Esophagus muscularis mucosa (tissue), 4 donors: ENCODE measurements at regions not wholly inside any gene's neighbourhood (a gene's known extent, or its start where the extent isn't known, plus 50 kb on each side); places are given as distances from the start of the nearest gene placed in this dataset.

Experiments used
- DNase-seq: peaks from one replicate; pipeline ENCODE4 v3.0.0-alpha.2; 2017; ENCODE audit errors: extremely low spot score
- H3K27ac ChIP-seq, 4 donors: fragments of 200-600 bp; sonication (generic); replicated peaks in 1 of 4; 1 replicate in 3 of 4; 2 replicates in 1 of 4; pipeline ENCODE4 v1.5.1; 2016 to 2019; ENCODE audit warnings: mild to moderate bottlenecking in 1 of 4
- H3K27me3 ChIP-seq, 4 donors: fragments of 200-600 bp; sonication (generic); one replicate each; pipeline versions ENCODE4 v1.5.1 to v1.6.0; 2016 to 2019
- H3K36me3 ChIP-seq, 4 donors: fragments of 200-600 bp; sonication (generic); one replicate each; pipeline ENCODE4 v1.5.1; 2016 to 2019
- H3K4me1 ChIP-seq, 4 donors: fragments of 200-600 bp; sonication (generic); one replicate each; pipeline ENCODE4 v1.5.1; 2016 to 2019
- H3K4me3 ChIP-seq, 4 donors: fragments of 200-600 bp; sonication (generic); 1 replicate in 2 of 4; 2 replicates in 2 of 4; pipeline ENCODE4 v1.5.1; 2016 to 2019; ENCODE audit warnings: mild to moderate bottlenecking in 4 of 4, moderate library complexity in 1 of 4
- H3K9me3 ChIP-seq, 4 donors: fragments of 200-600 bp; sonication (generic); 1 replicate in 3 of 4; 2 replicates in 1 of 4; pipeline ENCODE4 v1.5.1; 2016 to 2019
- EP300 ChIP-seq: sonication (generic); formaldehyde crosslinking; IDR thresholded peaks from one replicate; pipeline ENCODE4 v1.6.1; 2017; ENCODE audit warnings: antibody characterized with exemption
- POLR2A ChIP-seq: fragments of 450-650 bp; IDR thresholded peaks from one replicate; pipeline ENCODE4 v1.6.1; 2017; ENCODE audit warnings: antibody characterized with exemption, moderate library complexity, mild to moderate bottlenecking, low read depth
- POLR2AphosphoS5 ChIP-seq, 2 donors: sonication (generic); formaldehyde crosslinking; IDR thresholded peaks; one replicate each; pipeline ENCODE4 v1.6.1; 2017; ENCODE audit warnings: antibody characterized with exemption in 2 of 2
- WGBS: methylation state at CpG from one replicate; pipeline ENCODE4 v1.1.5; 2018; 5-methylcytosine and 5-hydroxymethylcytosine counted together
- intact Hi-C: fragments of 100-400 bp; cut with DNase I; formaldehyde crosslinking; loops from one replicate; pipeline ENCODE4 v1.15.1; 2023
- TF ChIP-seq, protein P1 (sequence below), 3 experiments: fragments of 200-600 bp in 2 of 3; fragments of 450-650 bp in 1 of 3; sonication (generic) in 2 of 3; IDR thresholded peaks; one replicate each; pipeline ENCODE4 v1.5.1; 2017 to 2019; ENCODE audit warnings: antibody characterized with exemption in 3 of 3, mild to moderate bottlenecking in 2 of 3, moderate library complexity in 1 of 3

DNA sequence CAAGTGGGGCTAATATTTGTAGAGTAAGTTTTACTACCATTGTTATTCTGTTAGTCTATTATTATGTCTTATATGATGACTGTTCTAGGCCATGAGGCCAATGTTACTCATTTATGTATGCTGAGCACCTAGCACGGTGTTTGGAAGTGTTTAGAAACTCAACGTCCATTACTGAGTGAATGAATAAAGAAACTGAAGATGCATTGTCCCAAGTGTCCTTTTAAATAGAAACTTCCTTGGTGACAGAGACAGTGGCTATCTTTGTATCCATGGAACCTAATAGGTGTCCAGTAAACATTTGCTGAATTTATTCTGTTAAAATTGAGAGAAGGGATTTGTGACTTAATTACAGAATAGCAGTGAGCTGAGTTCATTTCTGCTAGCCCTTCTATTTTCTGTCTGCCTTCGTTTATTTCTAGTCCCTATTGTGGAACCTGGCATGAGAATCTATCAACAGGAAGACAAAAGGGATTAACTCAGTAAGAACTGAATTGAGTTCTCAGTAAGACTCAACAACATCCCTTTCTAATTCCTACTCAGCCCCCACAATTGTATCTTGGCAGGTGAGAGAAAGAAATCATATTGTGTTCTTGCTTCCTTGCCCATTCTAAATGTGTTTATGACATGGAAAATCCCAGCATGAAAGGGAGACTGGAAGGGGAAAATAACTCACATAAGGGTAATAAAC lies 246.6 kb upstream of the LRRC3B start:
- TF ChIP-seq EP300 = no peak
- TF ChIP-seq, protein P1, sequence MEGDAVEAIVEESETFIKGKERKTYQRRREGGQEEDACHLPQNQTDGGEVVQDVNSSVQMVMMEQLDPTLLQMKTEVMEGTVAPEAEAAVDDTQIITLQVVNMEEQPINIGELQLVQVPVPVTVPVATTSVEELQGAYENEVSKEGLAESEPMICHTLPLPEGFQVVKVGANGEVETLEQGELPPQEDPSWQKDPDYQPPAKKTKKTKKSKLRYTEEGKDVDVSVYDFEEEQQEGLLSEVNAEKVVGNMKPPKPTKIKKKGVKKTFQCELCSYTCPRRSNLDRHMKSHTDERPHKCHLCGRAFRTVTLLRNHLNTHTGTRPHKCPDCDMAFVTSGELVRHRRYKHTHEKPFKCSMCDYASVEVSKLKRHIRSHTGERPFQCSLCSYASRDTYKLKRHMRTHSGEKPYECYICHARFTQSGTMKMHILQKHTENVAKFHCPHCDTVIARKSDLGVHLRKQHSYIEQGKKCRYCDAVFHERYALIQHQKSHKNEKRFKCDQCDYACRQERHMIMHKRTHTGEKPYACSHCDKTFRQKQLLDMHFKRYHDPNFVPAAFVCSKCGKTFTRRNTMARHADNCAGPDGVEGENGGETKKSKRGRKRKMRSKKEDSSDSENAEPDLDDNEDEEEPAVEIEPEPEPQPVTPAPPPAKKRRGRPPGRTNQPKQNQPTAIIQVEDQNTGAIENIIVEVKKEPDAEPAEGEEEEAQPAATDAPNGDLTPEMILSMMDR (IDR thresholded peaks at IDR 0.05) = no peak
- no peak for TF ChIP-seq POLR2AphosphoS5 (IDR thresholded peaks at IDR 0.05)
- TF ChIP-seq POLR2A = no peak
- no peak for DNase-seq
- H3K4me3 ChIP-seq = no peak overlapping the region
- no peak overlapping the region for H3K27ac ChIP-seq
- H3K9me3 ChIP-seq = no peaks in the 10 kb centered on the region
- no peaks in the 10 kb centered on the region for H3K27me3 ChIP-seq
- no peaks in the 10 kb centered on the region for H3K36me3 ChIP-seq
- 26% methylated on average over 3 of the region's 3 CpGs for WGBS
- H3K4me1 ChIP-seq = peaks cover 0 to 8% (median 0%) of the 10 kb centered on the region in 4 donors
- intact Hi-C loops = no loop called here

- intact Hi-C loops = no loop called here
These were observed 241.2 kb upstream of the LRRC3B start for GRCh38 chr3:26381411-26381810.

DNA sequence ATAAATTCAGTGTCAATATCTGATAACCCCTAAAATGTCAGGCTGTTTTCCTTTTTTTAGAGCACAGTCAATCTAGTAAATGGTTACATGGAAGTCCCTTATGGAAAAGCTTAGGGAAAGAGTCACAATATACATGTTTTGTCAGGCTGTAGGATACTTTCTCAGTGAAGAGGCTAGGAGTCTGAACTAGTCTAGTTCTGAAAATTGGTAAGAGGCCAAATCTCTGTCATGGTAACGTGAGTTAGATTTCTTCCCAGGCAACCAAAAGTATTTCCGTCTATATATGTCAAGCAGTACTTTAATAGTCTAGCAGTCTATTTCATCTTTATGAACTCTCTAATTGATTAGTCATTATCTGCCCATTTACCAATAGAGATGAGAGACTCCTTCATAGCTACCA lies 215.9 kb upstream of the LRRC3B start:
- no peak for DNase-seq
- intact Hi-C loops = no loop called here
- no peak overlapping the region for H3K27ac ChIP-seq
- TF ChIP-seq POLR2A (no peak), EP300 (no peak), POLR2AphosphoS5 (IDR thresholded peaks at IDR 0.05) (no peak)
- TF ChIP-seq, protein P1 (IDR thresholded peaks at IDR 0.05) = no peak
- H3K9me3 ChIP-seq = no peaks in the 10 kb centered on the region
- H3K4me3 ChIP-seq = no peak overlapping the region
- no peaks in the 10 kb centered on the region for H3K27me3 ChIP-seq
- no peaks in the 10 kb centered on the region for H3K4me1 ChIP-seq
- WGBS = 71% methylated on average over 2 of the region's 2 CpGs
- H3K36me3 ChIP-seq = no peaks in the 10 kb centered on the region

More at GRCh38 chr3:26381411-26381810, 241.2 kb upstream of the LRRC3B start:
- H3K4me1 ChIP-seq = peaks cover 0 to 3% (median under 1%) of the 10 kb centered on the region in 4 donors
- H3K4me3 ChIP-seq = no peak overlapping the region
- no peak for DNase-seq
- H3K27ac ChIP-seq = no peak overlapping the region
- H3K9me3 ChIP-seq = no peaks in the 10 kb centered on the region
- H3K36me3 ChIP-seq = no peaks in the 10 kb centered on the region
- no peak for TF ChIP-seq POLR2A
- TF ChIP-seq, protein P1 (IDR thresholded peaks at IDR 0.05) = no peak
- no peaks in the 10 kb centered on the region for H3K27me3 ChIP-seq
- WGBS = 33% methylated on average over 1 of the region's 1 CpG

- Histone ChIP-seq H3K36me3 (no peaks in the 10 kb centered on the region), H3K9me3 (peaks cover 0 to 7% (median 1%) of the 10 kb centered on the region in 4 donors), H3K27ac (no peak overlapping the region), H3K27me3 (no peaks in the 10 kb centered on the region), H3K4me3 (no peak overlapping the region), H3K4me1 (no peaks in the 10 kb centered on the region)
- no peak for DNase-seq
- no peak for TF ChIP-seq POLR2AphosphoS5 (IDR thresholded peaks at IDR 0.05)
- no peak for TF ChIP-seq POLR2A
- no peak for TF ChIP-seq EP300
- TF ChIP-seq, protein P1 (IDR thresholded peaks at IDR 0.05) = no peak
- intact Hi-C loops = no loop called here
These were observed 204.0 kb upstream of the LRRC3B start for GRCh38 chr3:26418553-26418952.

- Histone ChIP-seq H3K4me1 (peaks cover 0 to 15% (median 8%) of the 10 kb centered on the region in 4 donors), H3K9me3 (peaks cover 0 to 7% (median 0%) of the 10 kb centered on the region in 4 donors), H3K36me3 (no peaks in the 10 kb centered on the region), H3K27ac (no peak overlapping the region), H3K27me3 (no peaks in the 10 kb centered on the region), H3K4me3 (no peak overlapping the region)
- TF ChIP-seq, protein P1 (IDR thresholded peaks at IDR 0.05) = no peak
- TF ChIP-seq EP300 (no peak), POLR2AphosphoS5 (IDR thresholded peaks at IDR 0.05) (no peak), POLR2A (no peak)
- DNase-seq = no peak
- WGBS = 95% methylated on average over 2 of the region's 2 CpGs
- intact Hi-C loops = no loop called here
These were observed 200.2 kb upstream of the LRRC3B start for GRCh38 chr3:26422415-26422814.
